Stimulated activated CD8-positive, alpha-beta memory T cell treated with anti-CD3 and anti-CD28 coated beads, Interleukin-2, amount 100 ng/mL, for 48 hours (primary cell): ENCODE measurements at regions not wholly inside any gene's neighbourhood (a gene's known extent, or its start where the extent isn't known, plus 50 kb on each side); places are given as distances from the start of the nearest gene placed in this dataset.

Experiments used
- DNase-seq, 2 donors: peaks; one replicate each; pipeline ENCODE4 v3.0.0-alpha.2; 2020; ENCODE audit warnings: low read depth in 2 of 2

- DNase-seq = no peak
Observed at GRCh38 chr1:14495996-14496395, 102.5 kb upstream of the KAZN start.

GRCh38 chr1:14498839-14499238, 99.6 kb upstream of the KAZN start:
- no peak for DNase-seq

DNA sequence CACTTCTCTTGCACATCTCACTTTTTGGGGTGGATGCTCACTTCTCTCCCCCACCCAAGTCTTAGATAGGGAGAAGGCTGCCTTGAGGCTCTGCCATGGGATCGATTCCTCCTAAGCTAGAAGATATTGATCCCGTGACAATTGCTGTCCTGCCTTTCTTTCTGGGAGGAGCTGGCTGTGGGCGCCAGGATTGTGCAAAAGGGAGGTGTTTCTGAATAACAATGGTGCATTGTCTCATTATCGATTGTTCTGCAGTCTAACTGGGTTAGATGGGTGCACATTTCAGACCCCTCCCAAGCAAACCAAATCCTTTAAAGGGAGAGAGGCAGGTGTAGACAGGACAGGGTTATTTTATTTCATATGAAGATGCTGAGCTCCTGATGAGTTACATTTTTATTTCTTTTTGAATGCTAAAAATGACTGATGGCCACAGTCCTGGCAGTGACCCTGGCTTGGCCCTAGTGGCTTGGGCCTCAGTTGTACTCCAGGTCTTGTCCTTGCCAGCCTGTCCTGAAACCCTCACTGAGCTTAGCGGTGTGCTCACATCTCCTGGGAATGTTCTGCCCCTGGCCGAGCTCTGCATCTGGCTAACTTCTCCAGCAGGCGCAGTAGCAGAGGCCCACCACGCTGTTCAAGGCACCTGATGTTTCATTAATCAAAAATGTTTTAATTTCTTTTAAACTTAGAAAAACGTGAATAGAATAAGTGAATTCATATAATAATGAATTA, 99.0 kb upstream of the KAZN start:
- no peak for DNase-seq

DNA sequence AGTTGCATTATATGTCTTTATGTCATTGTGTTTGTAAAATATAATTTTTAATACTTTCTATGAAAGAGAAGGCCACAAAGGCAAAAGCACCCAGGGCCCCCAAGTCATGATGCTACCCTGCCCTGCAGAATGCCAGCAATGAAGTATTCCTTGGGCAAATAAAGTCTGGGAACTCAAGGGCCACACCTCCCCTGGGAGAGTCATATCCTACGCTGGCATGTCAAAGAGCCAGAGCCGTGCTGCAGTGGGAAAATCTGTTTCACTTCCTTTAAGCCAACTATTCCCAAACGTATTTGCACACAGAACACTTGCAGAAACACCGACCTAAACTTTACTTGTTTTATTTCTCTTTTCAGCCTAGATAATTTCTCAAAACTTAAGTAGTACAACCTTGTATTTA, 98.4 kb upstream of the KAZN start:
- no peak for DNase-seq

DNA sequence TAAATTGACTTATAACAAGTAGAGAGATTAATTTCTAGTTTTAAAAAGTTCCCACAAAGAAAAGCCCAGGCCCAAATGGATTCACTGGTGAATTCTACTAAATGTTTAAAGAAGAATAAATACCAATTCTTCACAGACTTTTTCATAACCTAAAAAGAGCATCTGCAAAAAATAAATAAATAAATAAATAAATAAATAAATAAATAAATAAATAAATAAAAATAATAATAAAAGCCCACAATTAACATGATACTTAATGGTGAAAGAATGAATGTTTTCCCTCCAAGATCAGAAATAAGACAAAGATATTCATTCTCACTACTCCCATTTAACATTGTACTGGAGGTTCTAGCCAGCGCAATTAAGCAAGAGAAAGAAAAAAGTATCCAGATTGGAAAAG, 97.6 kb upstream of the KAZN start:
- no peak for DNase-seq

GRCh38 chr1:14504517-14504916, 94.0 kb upstream of the KAZN start:
- DNase-seq = no peak

DNA sequence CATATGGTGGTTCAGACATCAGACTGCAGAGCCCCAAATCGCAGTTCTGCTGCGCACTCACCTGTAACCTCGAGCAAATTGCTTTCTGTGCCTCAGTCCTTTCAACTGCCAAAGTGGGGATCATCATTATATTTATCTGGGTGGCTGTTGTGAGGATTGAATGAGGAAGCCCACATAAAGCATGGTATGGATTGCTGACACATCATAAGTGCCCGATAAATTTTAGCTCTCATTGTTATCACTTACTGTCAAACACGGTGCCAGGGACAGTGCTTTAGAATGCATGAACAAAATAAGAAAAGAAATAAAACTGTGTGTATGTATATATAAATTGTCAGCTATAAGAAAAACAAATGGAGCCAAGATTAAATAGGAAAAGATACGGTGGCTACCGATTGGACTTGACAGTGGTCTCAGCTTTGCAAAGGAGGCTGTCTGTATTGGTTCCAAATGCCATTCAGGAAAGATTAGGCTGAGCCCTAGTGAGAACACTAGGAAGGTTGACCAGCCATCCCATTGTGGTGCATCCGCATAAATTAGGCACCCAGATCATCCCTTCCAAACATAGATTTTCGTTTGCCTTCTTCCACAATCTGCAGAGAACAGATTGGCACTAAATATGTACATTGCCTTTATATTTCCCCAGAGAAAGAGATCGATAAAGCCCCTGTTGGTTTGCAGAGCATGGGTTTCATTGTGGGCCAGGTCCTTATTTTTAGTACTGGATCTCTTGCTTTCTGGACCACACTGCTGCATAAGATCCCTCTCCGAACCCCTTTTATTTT, 91.8 kb upstream of the KAZN start:
- no peak for DNase-seq

DNA sequence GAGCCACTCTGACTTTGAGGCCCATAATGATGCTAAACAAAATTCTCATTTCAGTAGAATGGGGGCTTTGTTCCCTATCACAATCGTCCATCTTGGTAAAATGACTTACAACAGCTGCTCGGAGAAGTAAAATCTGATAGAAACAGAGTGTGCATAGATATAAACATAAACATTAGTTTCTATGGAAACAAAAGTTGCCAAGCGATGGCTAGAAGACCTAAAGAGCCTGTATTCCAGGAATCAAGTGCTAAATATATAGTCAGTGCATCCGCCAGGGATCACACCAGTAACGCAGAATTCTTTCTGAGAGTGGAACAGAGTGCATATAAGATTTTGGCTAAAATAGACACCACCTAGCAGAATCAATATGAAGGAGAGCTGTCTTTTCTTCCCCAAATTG, 91.2 kb upstream of the KAZN start:
- DNase-seq = no peak

- no peak for DNase-seq
Observed at GRCh38 chr1:14508613-14509012, 89.9 kb upstream of the KAZN start.

GRCh38 chr1:14511166-14511680, 87.3 kb upstream of the KAZN start:
- DNase-seq = no peak

DNA sequence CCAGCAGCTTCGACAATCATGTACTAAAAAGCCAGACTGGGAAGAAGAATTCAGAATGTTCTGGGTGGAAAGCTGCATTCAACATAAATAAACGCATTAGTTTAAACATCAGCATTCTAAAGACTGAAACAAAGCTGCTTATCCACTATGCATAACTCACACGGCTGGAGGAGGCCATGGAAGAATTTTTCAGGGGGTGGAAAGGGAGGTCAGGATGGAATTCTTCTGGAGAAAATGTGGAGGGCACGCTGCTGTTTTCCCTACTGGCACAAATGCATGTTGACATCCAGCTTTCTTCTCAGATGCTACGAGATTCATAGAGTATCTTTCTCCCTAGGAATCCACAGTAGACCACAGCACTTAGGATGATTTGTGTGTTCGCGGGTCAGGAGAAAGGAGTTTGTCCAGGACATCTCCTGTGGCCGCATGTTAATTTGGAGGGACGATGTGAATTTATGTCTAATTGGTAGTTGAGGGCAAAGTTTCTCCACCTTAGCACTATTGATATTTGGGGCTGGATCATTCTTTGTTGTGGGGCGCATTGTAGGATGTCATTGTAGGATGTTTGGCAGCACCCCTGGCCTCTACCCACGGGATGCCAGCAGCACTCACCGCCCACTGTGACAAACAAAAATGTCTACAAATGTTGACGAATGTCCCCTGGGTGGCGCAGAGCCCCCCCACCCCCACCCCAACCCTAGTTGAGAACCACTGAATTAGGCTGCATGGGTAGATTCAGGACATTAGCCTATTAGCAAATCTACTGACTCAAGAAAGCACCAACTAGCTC, 86.5 kb upstream of the KAZN start:
- no peak for DNase-seq

DNA sequence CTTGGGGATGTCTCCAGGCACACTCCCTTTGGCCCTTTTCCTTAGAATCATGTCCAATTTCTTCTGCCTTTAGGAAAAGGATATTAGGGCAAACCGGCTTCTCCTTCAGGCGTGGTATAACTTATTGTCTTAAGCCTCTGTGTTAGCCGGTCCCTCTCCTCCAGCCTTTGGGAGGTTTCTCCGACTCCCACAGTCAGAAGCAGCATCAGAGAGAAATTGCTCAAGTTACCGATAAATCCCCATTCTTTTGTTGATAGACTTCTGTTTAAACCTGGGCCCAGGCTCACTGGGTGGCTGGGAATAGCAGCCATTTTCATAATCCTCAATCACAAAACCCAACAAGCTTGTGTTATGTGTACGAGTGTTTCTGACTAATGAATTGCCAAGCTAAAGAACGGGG, 85.4 kb upstream of the KAZN start:
- no peak for DNase-seq

- DNase-seq = no peak
Observed at GRCh38 chr1:14514739-14515138, 83.7 kb upstream of the KAZN start.

DNA sequence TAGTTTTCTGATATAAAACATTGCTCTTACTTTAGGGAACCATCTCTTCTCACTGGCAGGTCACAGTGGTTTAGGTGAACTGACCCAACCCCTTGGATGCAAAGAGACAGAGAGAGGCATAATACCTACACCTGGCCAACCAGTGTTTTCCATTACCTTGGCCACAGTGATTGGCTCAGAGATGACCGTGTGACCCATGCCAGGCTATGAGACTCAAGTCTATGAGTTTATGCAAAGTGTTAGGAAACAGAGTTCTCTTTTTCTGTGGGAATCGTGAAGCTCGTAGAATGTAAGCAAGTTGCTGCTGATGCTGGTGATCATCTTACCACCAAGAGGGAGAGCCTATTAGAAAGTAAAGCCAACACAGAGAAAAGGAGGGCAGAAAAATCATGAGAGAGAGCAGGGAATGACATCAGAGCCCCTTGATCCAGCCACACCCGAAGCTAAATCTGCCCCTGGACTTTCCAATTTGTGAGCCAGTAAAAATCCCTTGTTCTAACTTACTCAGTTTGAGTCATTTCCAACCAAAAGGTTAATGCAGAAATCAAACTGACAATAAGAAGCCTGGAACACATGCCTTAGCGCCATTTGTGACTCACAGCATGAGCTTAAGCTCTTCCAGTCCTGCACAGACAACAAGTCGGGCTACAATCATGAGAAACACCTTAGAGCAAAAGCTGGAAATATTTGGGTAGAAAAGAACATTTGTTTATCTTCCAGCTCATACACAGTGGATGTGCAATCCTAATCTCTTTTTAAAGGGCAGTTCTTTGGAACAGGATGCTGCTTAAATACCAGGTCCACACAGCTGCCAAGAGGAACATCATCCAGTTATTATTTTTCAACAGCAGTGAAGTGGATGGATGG, 81.3 kb upstream of the KAZN start:
- no peak for DNase-seq

DNA sequence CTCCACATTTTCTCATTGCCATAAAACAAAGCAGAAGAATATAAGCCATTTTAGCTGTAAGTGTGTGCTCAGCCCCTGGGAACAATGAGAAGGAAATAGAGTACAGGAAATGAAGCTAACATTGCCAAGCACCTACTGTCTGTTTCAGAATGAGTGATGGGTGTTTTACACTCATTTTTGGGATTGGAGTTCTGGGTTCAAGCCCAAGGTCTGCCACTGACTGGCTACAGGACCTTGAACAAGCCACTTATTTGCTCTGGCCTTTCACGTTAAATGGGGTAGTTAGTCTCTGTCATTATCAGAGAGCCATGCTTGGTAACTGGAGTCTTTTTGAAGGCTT, 80.7 kb upstream of the KAZN start:
- DNase-seq = no peak

- no peak for DNase-seq
Observed at GRCh38 chr1:14519976-14520375, 78.5 kb upstream of the KAZN start.

- no peak for DNase-seq
Observed at GRCh38 chr1:14520514-14521163, 77.8 kb upstream of the KAZN start.

- DNase-seq = no peak
Observed at GRCh38 chr1:14521622-14522021, 76.9 kb upstream of the KAZN start.

DNA sequence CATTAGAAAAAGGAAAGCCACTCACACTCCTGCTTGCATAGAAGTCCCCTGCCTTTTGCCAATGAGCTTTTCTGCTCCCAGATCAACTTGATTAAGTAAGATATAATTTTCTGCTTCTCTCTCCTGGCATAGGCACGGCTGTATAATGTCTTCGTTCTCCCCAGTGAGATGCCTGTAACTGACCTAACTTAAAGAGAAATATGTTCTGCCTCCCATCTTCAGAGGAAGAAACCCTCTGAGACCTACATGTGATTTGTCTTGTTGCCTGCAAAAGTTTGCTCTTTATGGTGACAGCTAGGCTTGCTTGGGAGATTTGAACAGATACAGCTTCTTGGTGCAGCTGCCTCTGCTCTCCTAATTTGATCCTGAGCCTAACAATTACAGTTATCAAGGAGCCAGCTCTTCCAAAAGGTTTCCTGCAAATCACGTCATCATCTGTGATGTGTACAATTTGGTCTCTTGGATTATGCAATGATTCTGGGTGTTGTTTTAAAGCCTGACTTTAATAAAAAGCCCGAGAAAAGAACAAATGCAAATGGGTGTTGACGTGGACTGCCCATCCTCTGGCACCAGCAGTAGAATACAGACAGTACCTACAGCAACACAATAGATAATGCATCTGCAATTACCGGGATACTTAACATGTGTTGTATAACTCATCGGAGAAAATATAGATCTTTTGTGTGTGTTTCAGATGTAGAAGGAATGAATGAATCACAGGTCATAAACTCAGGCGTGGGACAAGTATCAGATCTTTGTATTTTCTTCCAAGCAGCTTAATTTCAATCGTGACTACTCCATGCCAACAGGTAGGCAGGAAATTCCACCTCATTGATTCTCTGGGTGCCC, 76.2 kb upstream of the KAZN start:
- DNase-seq = no peak

- no peak for DNase-seq
Observed at GRCh38 chr1:14522926-14523241, 75.6 kb upstream of the KAZN start.
